ENCODE measurements at regions not wholly inside any gene's neighbourhood (a gene's known extent, or its start where the extent isn't known, plus 50 kb on each side); places are given as distances from the start of the nearest gene placed in this dataset.

GRCh38 chr2:180573951-180574350, 406.5 kb upstream of the UBE2E3 start:
- no peak overlapping the region for H3K4me3 ChIP-seq (replicated peaks; ENCODE audit: insufficient read depth, low read length)
- DNase-seq (ENCODE audit: low read depth in 1 of 2, low spot score in 1 of 2): no peak
- H3K27ac ChIP-seq (replicated peaks): no peak overlapping the region
- TF ChIP-seq CTCF (IDR thresholded peaks at IDR 0.05; ENCODE audit: insufficient read depth, low read length) (no peak), REST (IDR thresholded peaks at IDR 0.05; ENCODE audit: insufficient replicate concordance, low read depth) (no peak), GABPA (IDR thresholded peaks at IDR 0.05; ENCODE audit: low read depth) (no peak), SPI1 (IDR thresholded peaks at IDR 0.05; ENCODE audit: borderline replicate concordance, low read depth) (no peak), POLR2AphosphoS5 (IDR thresholded peaks at IDR 0.05; ENCODE audit: low read depth) (no peak)
- no peaks in the 10 kb centered on the region for H3K27me3 ChIP-seq (ENCODE audit: insufficient read depth, poor library complexity, severe bottlenecking)

GRCh38 chr2:180572346-180572745, 408.1 kb upstream of the UBE2E3 start:
- H3K27me3 ChIP-seq (ENCODE audit: insufficient read depth, poor library complexity, severe bottlenecking): no peaks in the 10 kb centered on the region
- no peak for DNase-seq (ENCODE audit: low read depth in 1 of 2, low spot score in 1 of 2)
- TF ChIP-seq CTCF (IDR thresholded peaks at IDR 0.05; ENCODE audit: insufficient read depth, low read length): no peak
- no peak for TF ChIP-seq REST (IDR thresholded peaks at IDR 0.05; ENCODE audit: insufficient replicate concordance, low read depth)
- TF ChIP-seq POLR2AphosphoS5 (IDR thresholded peaks at IDR 0.05; ENCODE audit: low read depth): no peak
- TF ChIP-seq GABPA (IDR thresholded peaks at IDR 0.05; ENCODE audit: low read depth): no peak
- no peak for TF ChIP-seq SPI1 (IDR thresholded peaks at IDR 0.05; ENCODE audit: borderline replicate concordance, low read depth)
- H3K27ac ChIP-seq (replicated peaks): no peak overlapping the region
- H3K4me3 ChIP-seq (replicated peaks; ENCODE audit: insufficient read depth, low read length): no peak overlapping the region

- H3K27me3 ChIP-seq (ENCODE audit: insufficient read depth, poor library complexity, severe bottlenecking): no peaks in the 10 kb centered on the region
- no peak overlapping the region for H3K4me3 ChIP-seq (replicated peaks; ENCODE audit: insufficient read depth, low read length)
- DNase-seq (ENCODE audit: low read depth in 1 of 2, low spot score in 1 of 2): no peak
- no peak overlapping the region for H3K27ac ChIP-seq (replicated peaks)
- TF ChIP-seq POLR2AphosphoS5 (IDR thresholded peaks at IDR 0.05; ENCODE audit: low read depth): no peak
- TF ChIP-seq REST (IDR thresholded peaks at IDR 0.05; ENCODE audit: insufficient replicate concordance, low read depth): no peak
- no peak for TF ChIP-seq GABPA (IDR thresholded peaks at IDR 0.05; ENCODE audit: low read depth)
- TF ChIP-seq CTCF (IDR thresholded peaks at IDR 0.05; ENCODE audit: insufficient read depth, low read length): no peak
- TF ChIP-seq SPI1 (IDR thresholded peaks at IDR 0.05; ENCODE audit: borderline replicate concordance, low read depth): no peak
Measured at GRCh38 chr2:180571559-180571958, 408.8 kb upstream of the UBE2E3 start.
